ENCODE measurements at regions not wholly inside any gene's neighbourhood (a gene's known extent, or its start where the extent isn't known, plus 50 kb on each side); places are given as distances from the start of the nearest gene placed in this dataset.

GRCh38 chr10:47184724-47185330 lies 115.2 kb upstream of the GDF10 start:
- TF ChIP-seq CTCF (conservative IDR thresholded peaks at IDR 0.05 in 1 of 2, IDR thresholded peaks at IDR 0.05 in 1 of 2; ENCODE audit: low read depth in 1 of 2, low read length in 2 of 2) (no peak), EZH2 (IDR thresholded peaks at IDR 0.05; ENCODE audit: low read length, missing control alignments) (no peak)

All from fibroblast of lung (primary cell).